GM06990 (cell line): ENCODE measurements at regions not wholly inside any gene's neighbourhood (a gene's known extent, or its start where the extent isn't known, plus 50 kb on each side); places are given as distances from the start of the nearest gene placed in this dataset.
A peak's percentile ranks its signal among the peaks of the same experiment; 100 is the strongest.

ENCODE experiments used
- DNase-seq: peaks from one replicate; pipeline ENCODE4 v3.0.0-alpha.2; 2011; ENCODE audit not compliant: insufficient read length; ENCODE audit errors: extremely low read depth
- H3K27me3 ChIP-seq: replicated peaks from 2 replicates; pipeline ENCODE4 v1.6.0; 2011; ENCODE audit warnings: low read length; ENCODE audit not compliant: control insufficient read depth, insufficient read depth
- H3K36me3 ChIP-seq: 2 replicates; pipeline ENCODE4 v1.5.1; 2011; ENCODE audit warnings: low read length; ENCODE audit not compliant: control insufficient read depth, insufficient read depth
- H3K4me3 ChIP-seq: replicated peaks from 2 replicates; pipeline ENCODE4 v1.5.1; 2011; ENCODE audit warnings: low read depth, mild to moderate bottlenecking, control low read depth, low read length
- CTCF ChIP-seq: IDR thresholded peaks from 2 replicates; pipeline ENCODE4 v1.5.1; 2011; ENCODE audit warnings: low read length, control low read depth, mild to moderate bottlenecking, inconsistent platforms; ENCODE audit not compliant: insufficient read depth, poor library complexity, severe bottlenecking

GRCh38 chr2:9100080-9100876 is 96.8 kb upstream of the MBOAT2 start:
- no peaks in the 10 kb centered on the region for H3K36me3 ChIP-seq
- H3K4me3 ChIP-seq, result no peak overlapping the region
- TF ChIP-seq CTCF, result no peak
- DNase-seq, result peak; percentile 33
- no peaks in the 10 kb centered on the region for H3K27me3 ChIP-seq

GRCh38 chr2:9099341-9099751 is 95.9 kb upstream of the MBOAT2 start:
- H3K36me3 ChIP-seq, result no peaks in the 10 kb centered on the region
- no peaks in the 10 kb centered on the region for H3K27me3 ChIP-seq
- H3K4me3 ChIP-seq, result no peak overlapping the region
- DNase-seq, result peak; percentile 40
- TF ChIP-seq CTCF, result no peak

GRCh38 chr2:9097892-9098291 is 94.4 kb upstream of the MBOAT2 start:
- TF ChIP-seq CTCF, result no peak
- no peak for DNase-seq
- Histone ChIP-seq H3K36me3 (no peaks in the 10 kb centered on the region), H3K27me3 (no peaks in the 10 kb centered on the region), H3K4me3 (no peak overlapping the region)

DNA sequence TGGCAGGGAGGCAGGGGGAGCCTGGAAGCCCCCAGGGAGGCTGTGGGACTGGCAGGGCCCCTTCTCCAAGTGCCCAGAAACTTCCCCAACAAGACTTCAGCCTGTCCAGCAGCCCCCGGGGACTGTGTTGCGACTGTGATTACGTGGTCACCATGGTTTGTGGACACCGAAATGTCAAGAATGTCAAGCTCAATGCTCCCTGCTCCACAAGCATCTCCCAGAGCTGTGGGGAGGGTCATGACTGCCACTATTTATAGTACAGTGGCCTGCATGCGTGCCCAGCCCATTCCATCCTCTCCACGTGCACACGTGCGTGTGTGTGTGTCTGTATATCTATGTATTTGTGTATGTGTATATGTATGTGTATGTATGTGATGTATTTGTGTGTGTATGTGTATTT is 93.8 kb upstream of the MBOAT2 start:
- TF ChIP-seq CTCF, result no peak
- Histone ChIP-seq H3K4me3 (no peak overlapping the region), H3K36me3 (no peaks in the 10 kb centered on the region), H3K27me3 (no peaks in the 10 kb centered on the region)
- no peak for DNase-seq

GRCh38 chr2:9096761-9097160 is 93.3 kb upstream of the MBOAT2 start:
- Histone ChIP-seq H3K27me3 (no peaks in the 10 kb centered on the region), H3K36me3 (no peaks in the 10 kb centered on the region), H3K4me3 (no peak overlapping the region)
- TF ChIP-seq CTCF, result no peak
- DNase-seq, result no peak
